ENCODE measurements at regions not wholly inside any gene's neighbourhood (a gene's known extent, or its start where the extent isn't known, plus 50 kb on each side); places are given as distances from the start of the nearest gene placed in this dataset.

DNA sequence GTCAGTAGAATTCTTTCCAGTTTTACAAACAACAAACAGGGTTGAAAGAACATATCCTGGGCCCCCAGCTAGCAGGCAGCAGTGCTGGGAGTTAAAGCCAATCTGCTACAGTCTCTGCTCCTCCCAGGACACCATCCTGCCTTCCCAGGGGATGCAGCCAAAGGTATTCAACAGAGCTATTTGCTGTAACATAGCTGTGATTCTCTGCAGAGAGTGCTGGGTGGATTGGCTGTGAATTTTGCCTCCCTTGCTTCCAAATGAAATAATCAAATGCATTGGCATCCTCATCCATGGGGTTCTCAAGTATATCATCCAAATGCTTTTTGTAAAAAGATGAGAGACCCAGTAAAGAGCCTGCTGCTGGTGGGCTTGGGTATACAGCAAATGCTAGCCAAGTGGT lies 124.3 kb downstream of the NPIPB5 start:
- no peaks in the 10 kb centered on the region for H3K9me3 ChIP-seq (replicated peaks; ENCODE audit: control insufficient read depth, insufficient read depth, low read length)
- no TSS peak for BruUV-seq (replicated peaks)
- CTCF ChIA-PET = interaction anchor here (1.4 to 2.1 kb wide), 2 partner anchors 9 to 17 kb away, joined by 3 to 6 read pairs; no protein-coding TSS in a partner anchor
- no peak overlapping the region for H2AFZ ChIP-seq (ENCODE audit: low read depth, low read length)
- dilution Hi-C loops (cut with MboI; ENCODE audit: extremely low pct_ligation_motif_present, low sequenced_read_pairs) (no loop called here), intact Hi-C loops (cut with micrococcal nuclease) (no loop called here)
- no peaks in the 10 kb centered on the region for H3K9me1 ChIP-seq (replicated peaks; ENCODE audit: control insufficient read depth, extremely low read depth, insufficient read depth, low read length)
- H3K79me2 ChIP-seq (ENCODE audit: control insufficient read depth, insufficient read depth, low read length) = no peaks in the 10 kb centered on the region
- H3K4me3 ChIP-seq (replicated peaks in 1 of 3; ENCODE audit: insufficient read depth in 1 of 3, low read depth in 1 of 3, low read length in 3 of 3) = no peak overlapping the region
- TF ChIP-seq POLR2AphosphoS5 (IDR thresholded peaks at IDR 0.05; ENCODE audit: insufficient read depth, low read depth, low read length) = no peak
- no peak for TF ChIP-seq GATA2 (IDR thresholded peaks at IDR 0.05; ENCODE audit: insufficient read depth, insufficient read length, low read depth, low read length)
- TF ChIP-seq, protein P1, sequence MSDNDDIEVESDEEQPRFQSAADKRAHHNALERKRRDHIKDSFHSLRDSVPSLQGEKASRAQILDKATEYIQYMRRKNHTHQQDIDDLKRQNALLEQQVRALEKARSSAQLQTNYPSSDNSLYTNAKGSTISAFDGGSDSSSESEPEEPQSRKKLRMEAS (IDR thresholded peaks at IDR 0.05; ENCODE audit: insufficient read depth, insufficient read length) = no peak
- TF ChIP-seq MYC (IDR thresholded peaks at IDR 0.05; ENCODE audit: low read depth, low read length) = no peak
- no peak for TF ChIP-seq JUN (IDR thresholded peaks at IDR 0.05; ENCODE audit: borderline replicate concordance, insufficient read depth, insufficient read length, low read depth)
- TF ChIP-seq FOS (IDR thresholded peaks at IDR 0.05; ENCODE audit: borderline replicate concordance, insufficient read depth, low read length) = no peak
- TF ChIP-seq, protein P2, sequence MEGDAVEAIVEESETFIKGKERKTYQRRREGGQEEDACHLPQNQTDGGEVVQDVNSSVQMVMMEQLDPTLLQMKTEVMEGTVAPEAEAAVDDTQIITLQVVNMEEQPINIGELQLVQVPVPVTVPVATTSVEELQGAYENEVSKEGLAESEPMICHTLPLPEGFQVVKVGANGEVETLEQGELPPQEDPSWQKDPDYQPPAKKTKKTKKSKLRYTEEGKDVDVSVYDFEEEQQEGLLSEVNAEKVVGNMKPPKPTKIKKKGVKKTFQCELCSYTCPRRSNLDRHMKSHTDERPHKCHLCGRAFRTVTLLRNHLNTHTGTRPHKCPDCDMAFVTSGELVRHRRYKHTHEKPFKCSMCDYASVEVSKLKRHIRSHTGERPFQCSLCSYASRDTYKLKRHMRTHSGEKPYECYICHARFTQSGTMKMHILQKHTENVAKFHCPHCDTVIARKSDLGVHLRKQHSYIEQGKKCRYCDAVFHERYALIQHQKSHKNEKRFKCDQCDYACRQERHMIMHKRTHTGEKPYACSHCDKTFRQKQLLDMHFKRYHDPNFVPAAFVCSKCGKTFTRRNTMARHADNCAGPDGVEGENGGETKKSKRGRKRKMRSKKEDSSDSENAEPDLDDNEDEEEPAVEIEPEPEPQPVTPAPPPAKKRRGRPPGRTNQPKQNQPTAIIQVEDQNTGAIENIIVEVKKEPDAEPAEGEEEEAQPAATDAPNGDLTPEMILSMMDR (IDR thresholded peaks at IDR 0.05; ENCODE audit: extremely low read depth in 1 of 2, insufficient read depth in 1 of 2, low read depth in 1 of 2, low read length in 2 of 2) = no peak
- no peak for TF ChIP-seq POLR2A (IDR thresholded peaks at IDR 0.05; ENCODE audit: low read depth, low read length)
- TF ChIP-seq EZH2 (IDR thresholded peaks at IDR 0.05; ENCODE audit: borderline replicate concordance, low read depth, low read length, severe bottlenecking) = no peak
- FAIRE-seq (no peak), DNase-seq (ENCODE audit: low read depth, low spot score) (no peak)
- no peaks in the 10 kb centered on the region for H3K4me1 ChIP-seq (ENCODE audit: control insufficient read depth, extremely low read depth, insufficient read depth, low read length)
- H3K36me3 ChIP-seq (ENCODE audit: control insufficient read depth in 2 of 2, extremely low read depth in 1 of 2, insufficient read depth in 2 of 2, low read length in 2 of 2) = no peaks in the 10 kb centered on the region
- no peak overlapping the region for H3K9ac ChIP-seq (replicated peaks; ENCODE audit: extremely low read depth, insufficient read depth, low read length)
- H3K27ac ChIP-seq (ENCODE audit: insufficient read depth, low read depth, low read length) = no peak overlapping the region
- H3K4me2 ChIP-seq (ENCODE audit: insufficient read depth, low read length) = no peak overlapping the region
- peaks cover 2 to 9% of the 10 kb centered on the region in 2 experiments for H3K27me3 ChIP-seq (ENCODE audit: control insufficient read depth in 2 of 2, insufficient read depth in 2 of 2, low read length in 2 of 2)
- no peaks in the 10 kb centered on the region for H4K20me1 ChIP-seq (replicated peaks; ENCODE audit: control insufficient read depth, extremely low read depth, insufficient read depth, low read length)
- POLR2A ChIA-PET = interaction anchor here (0.6 kb wide), 1 partner anchor 48 kb away, joined by 4 read pairs; no protein-coding TSS in a partner anchor

All from endothelial cell of umbilical vein (primary cell).